ENCODE measurements at regions not wholly inside any gene's neighbourhood (a gene's known extent, or its start where the extent isn't known, plus 50 kb on each side); places are given as distances from the start of the nearest gene placed in this dataset.

DNA sequence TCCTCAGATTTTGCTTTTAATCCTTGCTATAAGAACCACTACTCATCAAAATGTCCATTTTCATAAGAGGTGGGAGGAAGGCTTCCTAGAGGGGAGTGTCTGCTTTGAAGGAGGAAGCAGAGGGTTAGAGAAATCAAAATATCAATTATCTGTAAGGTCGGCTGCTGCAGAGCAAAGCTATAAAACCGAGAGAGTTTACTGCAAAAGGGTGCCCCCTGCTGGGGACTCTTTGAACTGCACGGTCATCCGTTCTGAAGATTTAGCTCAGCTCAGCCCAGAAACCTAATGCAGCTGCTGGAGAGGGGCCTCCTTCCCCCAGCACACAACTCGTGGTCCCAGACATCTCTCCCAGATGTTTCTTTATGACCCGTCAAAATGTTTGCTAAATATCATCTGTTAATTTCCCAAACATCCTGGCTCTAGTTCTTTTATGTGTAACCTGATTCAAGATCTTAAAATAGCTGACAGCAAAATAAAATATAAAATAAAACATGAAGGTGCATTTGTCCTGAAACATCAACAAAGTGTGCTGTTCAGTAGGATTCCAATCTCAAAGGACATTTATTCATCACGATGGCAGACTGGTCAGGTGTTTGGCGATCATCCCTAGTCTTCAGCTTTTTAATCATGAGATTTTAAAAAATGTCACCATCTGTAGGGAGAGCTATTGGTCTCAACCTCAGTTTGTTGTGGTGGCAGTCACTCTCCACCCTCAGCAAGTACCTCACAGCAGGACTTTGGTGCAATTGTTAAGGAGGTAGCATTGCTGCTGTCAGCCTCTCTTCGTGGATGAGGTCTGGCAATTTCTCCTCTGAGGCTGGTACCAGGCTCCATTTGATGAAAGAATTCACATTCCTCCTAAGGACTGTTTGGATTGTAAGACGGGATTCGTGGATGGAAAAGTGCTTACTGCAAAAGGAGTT, 185.9 kb downstream of the MTX2 start:
- Mint-ChIP-seq H3K27me3 (ENCODE audit: low read depth, poor library complexity) (no peaks in the 10 kb centered on the region), H3K27ac (peak overlapping the region; percentile 81), H3K9me3 (no peaks in the 10 kb centered on the region)

GRCh38 chr2:176455816-176456291, 186.6 kb downstream of the MTX2 start:
- no peaks in the 10 kb centered on the region for H3K9me3 Mint-ChIP-seq
- H3K4me3 Mint-ChIP-seq: no peak overlapping the region
- DNase-seq: peak; percentile 65
- peak overlapping the region; percentile 81 for H3K27ac Mint-ChIP-seq
- H3K27me3 Mint-ChIP-seq (ENCODE audit: low read depth, poor library complexity): no peaks in the 10 kb centered on the region
- no peaks in the 10 kb centered on the region for H3K36me3 Mint-ChIP-seq (ENCODE audit: low read depth)
- TF ChIP-seq CTCF (IDR thresholded peaks at IDR 0.05): no peak
- H3K4me1 Mint-ChIP-seq: peaks cover 46% of the 10 kb centered on the region

More for the DNA sequence above, 185.9 kb downstream of the MTX2 start:
- Mint-ChIP-seq H3K4me3 (no peak overlapping the region), H3K36me3 (ENCODE audit: low read depth) (no peaks in the 10 kb centered on the region), H3K4me1 (peaks cover 53% of the 10 kb centered on the region)
- peak; percentile 94 for TF ChIP-seq CTCF (IDR thresholded peaks at IDR 0.05)
- DNase-seq: peak; percentile 98

DNA sequence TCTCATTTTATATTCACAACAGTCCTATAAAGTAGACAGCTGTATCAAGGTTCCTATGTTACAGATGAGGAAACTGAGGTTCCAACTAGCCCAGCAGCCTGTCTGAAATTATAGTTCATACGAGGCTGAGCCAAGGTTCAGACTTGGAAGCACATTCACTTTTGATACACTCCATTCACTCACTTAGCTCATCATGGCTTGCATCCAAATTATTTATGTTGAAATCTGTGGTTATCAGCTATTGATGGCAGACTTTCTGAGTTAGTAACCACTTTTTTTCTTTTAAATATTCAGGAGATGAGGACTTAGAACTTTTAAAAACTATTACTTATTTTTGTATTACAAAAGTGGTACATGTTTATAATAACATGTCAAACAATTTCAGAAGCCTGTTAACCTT, 188.2 kb downstream of the MTX2 start:
- H3K4me3 Mint-ChIP-seq: no peak overlapping the region
- no peak overlapping the region for H3K27ac Mint-ChIP-seq
- no peak for TF ChIP-seq CTCF (IDR thresholded peaks at IDR 0.05)
- no peaks in the 10 kb centered on the region for H3K9me3 Mint-ChIP-seq
- H3K27me3 Mint-ChIP-seq (ENCODE audit: low read depth, poor library complexity): no peaks in the 10 kb centered on the region
- no peak for DNase-seq
- H3K4me1 Mint-ChIP-seq: peaks cover 57% of the 10 kb centered on the region
- no peaks in the 10 kb centered on the region for H3K36me3 Mint-ChIP-seq (ENCODE audit: low read depth)

GRCh38 chr2:176461098-176461808, 192.0 kb downstream of the MTX2 start:
- Mint-ChIP-seq H3K9me3 (no peaks in the 10 kb centered on the region), H3K27ac (no peak overlapping the region), H3K4me3 (no peak overlapping the region), H3K27me3 (ENCODE audit: low read depth, poor library complexity) (peaks cover 3% of the 10 kb centered on the region), H3K4me1 (peaks cover 55% of the 10 kb centered on the region), H3K36me3 (ENCODE audit: low read depth) (no peaks in the 10 kb centered on the region)
- no peak for DNase-seq
- no peak for TF ChIP-seq CTCF (IDR thresholded peaks at IDR 0.05)

DNA sequence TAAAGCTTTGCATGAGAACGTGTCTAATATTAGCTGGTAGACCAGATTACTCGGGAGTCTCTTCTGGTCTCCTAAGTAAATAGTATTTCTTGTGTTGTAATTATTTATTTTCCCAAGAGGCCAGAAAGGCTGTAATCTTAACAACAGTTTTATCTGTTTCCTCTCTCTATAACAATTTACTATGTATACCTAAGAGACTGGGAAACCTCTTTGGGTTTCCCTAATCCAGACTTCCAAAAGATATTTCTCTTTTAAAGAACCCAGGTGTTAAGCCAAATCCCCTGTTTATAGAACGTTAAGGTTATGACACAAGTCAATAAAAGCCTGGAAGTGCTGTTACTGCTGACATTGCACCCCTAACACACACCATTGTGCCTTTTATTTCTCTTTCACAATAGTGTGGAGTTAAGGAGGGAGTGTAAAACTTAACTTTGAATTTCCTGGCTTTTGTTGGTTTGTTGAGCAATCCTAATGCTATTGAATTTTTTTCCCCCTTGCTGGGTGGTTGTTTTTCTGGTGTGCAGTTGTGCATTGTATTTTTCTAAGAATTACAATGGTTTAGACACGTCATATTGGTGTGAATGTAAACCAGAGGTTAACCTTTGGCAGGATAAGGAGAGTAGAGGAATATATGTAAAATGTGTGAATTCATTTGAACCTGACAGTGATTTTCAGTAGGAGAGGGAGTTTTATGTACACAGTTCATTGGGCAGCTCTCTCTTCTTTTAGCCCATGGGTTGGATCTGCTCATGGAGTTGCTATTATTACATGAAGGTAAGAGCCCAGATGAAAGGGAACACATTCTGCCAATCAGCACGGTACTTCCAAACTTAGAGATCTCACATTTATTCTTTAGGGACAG, 192.8 kb downstream of the MTX2 start:
- H3K4me3 Mint-ChIP-seq: no peak overlapping the region
- peaks cover 59% of the 10 kb centered on the region for H3K4me1 Mint-ChIP-seq
- H3K27me3 Mint-ChIP-seq (ENCODE audit: low read depth, poor library complexity): peaks cover 3% of the 10 kb centered on the region
- no peaks in the 10 kb centered on the region for H3K9me3 Mint-ChIP-seq
- no peak overlapping the region for H3K27ac Mint-ChIP-seq
- H3K36me3 Mint-ChIP-seq (ENCODE audit: low read depth): no peaks in the 10 kb centered on the region
- no peak for TF ChIP-seq CTCF (IDR thresholded peaks at IDR 0.05)
- DNase-seq: no peak
